Stomach (tissue), 4 donors: ENCODE measurements at regions not wholly inside any gene's neighbourhood (a gene's known extent, or its start where the extent isn't known, plus 50 kb on each side); places are given as distances from the start of the nearest gene placed in this dataset.

Experiments used
- CTCF ChIP-seq, 7 experiments: fragments of 450-650 bp in 4 of 7; fragments of 200-600 bp in 3 of 7; sonication (generic) in 3 of 7; IDR thresholded peaks; one replicate each; pipeline ENCODE4 v1.5.1; 2016 to 2019; ENCODE audit warnings: antibody characterized with exemption in 7 of 7, control low read depth in 2 of 7, mild to moderate bottlenecking in 1 of 7
- EP300 ChIP-seq: sonication (generic); formaldehyde crosslinking; IDR thresholded peaks from one replicate; pipeline ENCODE4 v1.6.1; 2017; ENCODE audit warnings: antibody characterized with exemption
- POLR2AphosphoS5 ChIP-seq, 3 donors: sonication (generic); formaldehyde crosslinking; IDR thresholded peaks; one replicate each; pipeline ENCODE4 v1.6.1; 2016; ENCODE audit warnings: antibody characterized with exemption in 3 of 3

DNA sequence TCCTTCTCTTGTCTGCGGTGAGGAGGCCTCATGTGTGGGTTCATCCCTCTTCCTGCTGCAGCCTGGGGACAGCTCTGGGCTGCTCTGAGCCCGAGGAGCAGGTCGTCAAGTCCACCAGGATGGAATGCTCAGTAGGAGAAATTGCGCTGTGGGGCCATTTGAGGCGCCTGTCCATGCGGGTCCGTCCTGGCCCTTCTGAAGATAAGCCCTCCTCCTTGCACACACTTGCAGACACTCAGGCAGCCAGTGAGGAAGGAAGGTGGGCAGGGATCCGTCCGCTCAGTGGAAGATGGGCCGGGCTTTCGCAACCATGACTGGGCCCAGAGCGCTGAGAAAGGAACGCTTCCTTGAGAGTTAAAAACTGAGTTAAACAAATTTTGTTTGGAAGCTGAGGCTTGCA lies 356.8 kb downstream of the GLRX3 start:
- TF ChIP-seq CTCF (IDR thresholded peaks at IDR 0.05) (no peak), POLR2AphosphoS5 (IDR thresholded peaks at IDR 0.05) (no peak), EP300 (no peak)
